SK-N-SH treated with all-trans-retinoic acid at 6 μM for 48 hours (cell line): ENCODE measurements at regions not wholly inside any gene's neighbourhood (a gene's known extent, or its start where the extent isn't known, plus 50 kb on each side); places are given as distances from the start of the nearest gene placed in this dataset.

Source experiments
- CSDC2 ChIP-seq: fragments of 250-450 bp; sonication (Bioruptor Pico); IDR thresholded peaks from 2 replicates; pipeline ENCODE4 v1.5.0; 2020; ENCODE audit warnings: mild to moderate bottlenecking, moderate library complexity
- ISL1 ChIP-seq: fragments of 250-450 bp; sonication (Bioruptor Pico); IDR thresholded peaks from 2 replicates; pipeline ENCODE4 v2.1.2; 2022; ENCODE audit warnings: mild to moderate bottlenecking, moderate library complexity
- RARB ChIP-seq: fragments of 250-450 bp; sonication (Bioruptor Pico); IDR thresholded peaks from 2 replicates; pipeline ENCODE4 v1.8.0; 2021; ENCODE audit warnings: mild to moderate bottlenecking, moderate library complexity
- TCF4 ChIP-seq: fragments of 250-450 bp; sonication (Bioruptor Pico); IDR thresholded peaks from 2 replicates; pipeline ENCODE4 v1.8.0; 2021; ENCODE audit warnings: mild to moderate bottlenecking, moderate library complexity, borderline replicate concordance
- ZFP3 ChIP-seq: fragments of 250-450 bp; sonication (Bioruptor Pico); IDR thresholded peaks from 2 replicates; pipeline ENCODE4 v1.5.0; 2020; ENCODE audit warnings: mild to moderate bottlenecking, moderate library complexity
- ZNF70 ChIP-seq: fragments of 450-650 bp; formaldehyde crosslinking; IDR thresholded peaks from 2 replicates; pipeline ENCODE4 v1.5.0; 2020; ENCODE audit warnings: mild to moderate bottlenecking, moderate library complexity
- TF ChIP-seq, protein P1 (sequence below): fragments of 250-450 bp; sonication (Bioruptor Pico); IDR thresholded peaks from 2 replicates; pipeline ENCODE4 v1.5.1; 2020; ENCODE audit warnings: low read depth, mild to moderate bottlenecking, moderate library complexity
- TF ChIP-seq, protein P2 (sequence below): fragments of 250-450 bp; sonication (Bioruptor Pico); IDR thresholded peaks from 2 replicates; pipeline ENCODE4 v1.5.0; 2020; ENCODE audit warnings: mild to moderate bottlenecking, moderate library complexity
- TF ChIP-seq, protein P3 (sequence below): fragments of 250-450 bp; sonication (Bioruptor Pico); IDR thresholded peaks from 2 replicates; pipeline ENCODE4 v1.8.0; 2020; ENCODE audit warnings: mild to moderate bottlenecking, moderate library complexity, borderline replicate concordance
- TF ChIP-seq, protein P4 (sequence below): fragments of 250-450 bp; sonication (Bioruptor Pico); IDR thresholded peaks from 2 replicates; pipeline ENCODE4 v1.5.1; 2021; ENCODE audit warnings: mild to moderate bottlenecking, moderate library complexity

DNA sequence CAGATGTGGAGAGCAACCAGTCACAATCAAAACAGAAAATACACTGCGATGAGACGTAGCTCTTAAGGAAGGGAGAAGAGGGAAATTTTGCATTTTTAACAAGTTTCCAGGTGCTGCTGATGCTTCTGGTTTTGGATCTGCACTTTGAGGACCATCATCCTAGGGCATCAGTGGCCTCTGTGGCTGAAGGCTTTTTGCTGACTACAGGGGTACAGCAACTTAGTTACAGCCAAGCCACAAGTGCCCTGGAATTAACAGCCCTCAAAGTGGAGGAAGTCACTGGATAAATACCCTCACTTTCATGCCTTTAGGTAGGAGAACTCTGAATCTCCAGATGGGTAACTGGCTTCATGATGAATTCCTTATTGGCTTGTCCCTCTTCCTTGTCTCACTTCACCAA is 700.9 kb downstream of the TMEM182 start:
- TF ChIP-seq RARB (CRISPR knock-in tag): no peak
- no peak for TF ChIP-seq ISL1 (CRISPR knock-in tag)
- TF ChIP-seq, protein P1, sequence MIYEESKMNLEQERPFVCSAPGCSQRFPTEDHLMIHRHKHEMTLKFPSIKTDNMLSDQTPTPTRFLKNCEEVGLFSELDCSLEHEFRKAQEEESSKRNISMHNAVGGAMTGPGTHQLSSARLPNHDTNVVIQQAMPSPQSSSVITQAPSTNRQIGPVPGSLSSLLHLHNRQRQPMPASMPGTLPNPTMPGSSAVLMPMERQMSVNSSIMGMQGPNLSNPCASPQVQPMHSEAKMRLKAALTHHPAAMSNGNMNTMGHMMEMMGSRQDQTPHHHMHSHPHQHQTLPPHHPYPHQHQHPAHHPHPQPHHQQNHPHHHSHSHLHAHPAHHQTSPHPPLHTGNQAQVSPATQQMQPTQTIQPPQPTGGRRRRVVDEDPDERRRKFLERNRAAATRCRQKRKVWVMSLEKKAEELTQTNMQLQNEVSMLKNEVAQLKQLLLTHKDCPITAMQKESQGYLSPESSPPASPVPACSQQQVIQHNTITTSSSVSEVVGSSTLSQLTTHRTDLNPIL: no peak
- no peak for TF ChIP-seq ZFP3 (CRISPR knock-in tag)
- TF ChIP-seq, protein P2, sequence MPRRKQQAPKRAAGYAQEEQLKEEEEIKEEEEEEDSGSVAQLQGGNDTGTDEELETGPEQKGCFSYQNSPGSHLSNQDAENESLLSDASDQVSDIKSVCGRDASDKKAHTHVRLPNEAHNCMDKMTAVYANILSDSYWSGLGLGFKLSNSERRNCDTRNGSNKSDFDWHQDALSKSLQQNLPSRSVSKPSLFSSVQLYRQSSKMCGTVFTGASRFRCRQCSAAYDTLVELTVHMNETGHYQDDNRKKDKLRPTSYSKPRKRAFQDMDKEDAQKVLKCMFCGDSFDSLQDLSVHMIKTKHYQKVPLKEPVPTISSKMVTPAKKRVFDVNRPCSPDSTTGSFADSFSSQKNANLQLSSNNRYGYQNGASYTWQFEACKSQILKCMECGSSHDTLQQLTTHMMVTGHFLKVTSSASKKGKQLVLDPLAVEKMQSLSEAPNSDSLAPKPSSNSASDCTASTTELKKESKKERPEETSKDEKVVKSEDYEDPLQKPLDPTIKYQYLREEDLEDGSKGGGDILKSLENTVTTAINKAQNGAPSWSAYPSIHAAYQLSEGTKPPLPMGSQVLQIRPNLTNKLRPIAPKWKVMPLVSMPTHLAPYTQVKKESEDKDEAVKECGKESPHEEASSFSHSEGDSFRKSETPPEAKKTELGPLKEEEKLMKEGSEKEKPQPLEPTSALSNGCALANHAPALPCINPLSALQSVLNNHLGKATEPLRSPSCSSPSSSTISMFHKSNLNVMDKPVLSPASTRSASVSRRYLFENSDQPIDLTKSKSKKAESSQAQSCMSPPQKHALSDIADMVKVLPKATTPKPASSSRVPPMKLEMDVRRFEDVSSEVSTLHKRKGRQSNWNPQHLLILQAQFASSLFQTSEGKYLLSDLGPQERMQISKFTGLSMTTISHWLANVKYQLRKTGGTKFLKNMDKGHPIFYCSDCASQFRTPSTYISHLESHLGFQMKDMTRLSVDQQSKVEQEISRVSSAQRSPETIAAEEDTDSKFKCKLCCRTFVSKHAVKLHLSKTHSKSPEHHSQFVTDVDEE (CRISPR knock-in tag): no peak
- no peak for TF ChIP-seq CSDC2 (CRISPR knock-in tag)
- TF ChIP-seq, protein P3, sequence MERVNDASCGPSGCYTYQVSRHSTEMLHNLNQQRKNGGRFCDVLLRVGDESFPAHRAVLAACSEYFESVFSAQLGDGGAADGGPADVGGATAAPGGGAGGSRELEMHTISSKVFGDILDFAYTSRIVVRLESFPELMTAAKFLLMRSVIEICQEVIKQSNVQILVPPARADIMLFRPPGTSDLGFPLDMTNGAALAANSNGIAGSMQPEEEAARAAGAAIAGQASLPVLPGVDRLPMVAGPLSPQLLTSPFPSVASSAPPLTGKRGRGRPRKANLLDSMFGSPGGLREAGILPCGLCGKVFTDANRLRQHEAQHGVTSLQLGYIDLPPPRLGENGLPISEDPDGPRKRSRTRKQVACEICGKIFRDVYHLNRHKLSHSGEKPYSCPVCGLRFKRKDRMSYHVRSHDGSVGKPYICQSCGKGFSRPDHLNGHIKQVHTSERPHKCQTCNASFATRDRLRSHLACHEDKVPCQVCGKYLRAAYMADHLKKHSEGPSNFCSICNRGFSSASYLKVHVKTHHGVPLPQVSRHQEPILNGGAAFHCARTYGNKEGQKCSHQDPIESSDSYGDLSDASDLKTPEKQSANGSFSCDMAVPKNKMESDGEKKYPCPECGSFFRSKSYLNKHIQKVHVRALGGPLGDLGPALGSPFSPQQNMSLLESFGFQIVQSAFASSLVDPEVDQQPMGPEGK (CRISPR knock-in tag): no peak
- TF ChIP-seq, protein P4, sequence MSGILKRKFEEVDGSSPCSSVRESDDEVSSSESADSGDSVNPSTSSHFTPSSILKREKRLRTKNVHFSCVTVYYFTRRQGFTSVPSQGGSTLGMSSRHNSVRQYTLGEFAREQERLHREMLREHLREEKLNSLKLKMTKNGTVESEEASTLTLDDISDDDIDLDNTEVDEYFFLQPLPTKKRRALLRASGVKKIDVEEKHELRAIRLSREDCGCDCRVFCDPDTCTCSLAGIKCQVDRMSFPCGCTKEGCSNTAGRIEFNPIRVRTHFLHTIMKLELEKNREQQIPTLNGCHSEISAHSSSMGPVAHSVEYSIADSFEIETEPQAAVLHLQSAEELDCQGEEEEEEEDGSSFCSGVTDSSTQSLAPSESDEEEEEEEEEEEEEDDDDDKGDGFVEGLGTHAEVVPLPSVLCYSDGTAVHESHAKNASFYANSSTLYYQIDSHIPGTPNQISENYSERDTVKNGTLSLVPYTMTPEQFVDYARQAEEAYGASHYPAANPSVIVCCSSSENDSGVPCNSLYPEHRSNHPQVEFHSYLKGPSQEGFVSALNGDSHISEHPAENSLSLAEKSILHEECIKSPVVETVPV (CRISPR knock-in tag): no peak
- no peak for TF ChIP-seq ZNF70 (CRISPR knock-in tag)
- no peak for TF ChIP-seq TCF4
